EL (cell line): ENCODE measurements at regions not wholly inside any gene's neighbourhood (a gene's known extent, or its start where the extent isn't known, plus 50 kb on each side); places are given as distances from the start of the nearest gene placed in this dataset.
"Not testable (repeated sequence)": the region's sequence is repeated elsewhere in the genome, so short reads cannot be mapped to it uniquely, and the experiment has no call there.

Experiments used
- DNase-seq: peaks from one replicate; pipeline ENCODE4 v3.0.0-alpha.2; 2016

- DNase-seq = no peak
Observed at GRCh38 chr4:188680004-188680666, 540.9 kb downstream of the TRIML1 start.

- DNase-seq = no peak
Observed at GRCh38 chr4:188680667-188681063, 541.4 kb downstream of the TRIML1 start.

GRCh38 chr4:188682321-188682720, 543.1 kb downstream of the TRIML1 start:
- DNase-seq = no peak

- no peak for DNase-seq
Observed at GRCh38 chr4:188683571-188683970, 544.3 kb downstream of the TRIML1 start.

GRCh38 chr4:188688956-188689355, 549.7 kb downstream of the TRIML1 start:
- no peak for DNase-seq

GRCh38 chr4:188691811-188692210, 552.6 kb downstream of the TRIML1 start:
- DNase-seq = peak; percentile 10

- no peak for DNase-seq
Observed at GRCh38 chr4:188695261-188695660, 556.0 kb downstream of the TRIML1 start.

- no peak for DNase-seq
Observed at GRCh38 chr4:188697243-188697642, 558.0 kb downstream of the TRIML1 start.

GRCh38 chr4:188701952-188702351, 562.7 kb downstream of the TRIML1 start:
- DNase-seq = no peak

GRCh38 chr4:188704288-188704687, 565.0 kb downstream of the TRIML1 start:
- no peak for DNase-seq

GRCh38 chr4:188707036-188707435, 567.8 kb downstream of the TRIML1 start:
- DNase-seq = no peak

GRCh38 chr4:188714501-188714900, 575.3 kb downstream of the TRIML1 start:
- peak; percentile 0 for DNase-seq

- DNase-seq = peak; percentile 32
Observed at GRCh38 chr4:188714907-188715306, 575.7 kb downstream of the TRIML1 start.

GRCh38 chr4:188717661-188718060, 578.4 kb downstream of the TRIML1 start:
- no peak for DNase-seq

- DNase-seq = no peak
Observed at GRCh38 chr4:188719794-188720193, 580.6 kb downstream of the TRIML1 start.

- DNase-seq = no peak
Observed at GRCh38 chr4:188722911-188723310, 583.7 kb downstream of the TRIML1 start.

GRCh38 chr4:188727746-188728145, 588.5 kb downstream of the TRIML1 start:
- no peak for DNase-seq

- DNase-seq = no peak
Observed at GRCh38 chr4:188728359-188728758, 589.1 kb downstream of the TRIML1 start.

GRCh38 chr4:188732131-188732530, 592.9 kb downstream of the TRIML1 start:
- no peak for DNase-seq

GRCh38 chr4:188735082-188735481, 595.8 kb downstream of the TRIML1 start:
- no peak for DNase-seq

GRCh38 chr4:188737251-188738002, 598.2 kb downstream of the TRIML1 start:
- DNase-seq = no peak

- DNase-seq = peak; percentile 1
Observed at GRCh38 chr4:188738290-188738689, 599.0 kb downstream of the TRIML1 start.

GRCh38 chr4:188740172-188740571, 600.9 kb downstream of the TRIML1 start:
- DNase-seq = not testable (repeated sequence)

GRCh38 chr4:188740791-188741190, 601.5 kb downstream of the TRIML1 start:
- not testable (repeated sequence) for DNase-seq
